ENCODE measurements at regions not wholly inside any gene's neighbourhood (a gene's known extent, or its start where the extent isn't known, plus 50 kb on each side); places are given as distances from the start of the nearest gene placed in this dataset.

GRCh38 chr16:86171329-86171728, 272.4 kb downstream of the IRF8 start:
- DNase-seq, result no peak

GRCh38 chr16:86175816-86176215, 276.9 kb downstream of the IRF8 start:
- no peak for DNase-seq

GRCh38 chr16:86176462-86176861, 277.5 kb downstream of the IRF8 start:
- no peak for DNase-seq

- DNase-seq, result no peak
These were observed 281.3 kb downstream of the IRF8 start for GRCh38 chr16:86180244-86180643.

GRCh38 chr16:86180780-86181179, 281.8 kb downstream of the IRF8 start:
- DNase-seq, result no peak

GRCh38 chr16:86181526-86181925, 282.6 kb downstream of the IRF8 start:
- DNase-seq, result no peak

DNA sequence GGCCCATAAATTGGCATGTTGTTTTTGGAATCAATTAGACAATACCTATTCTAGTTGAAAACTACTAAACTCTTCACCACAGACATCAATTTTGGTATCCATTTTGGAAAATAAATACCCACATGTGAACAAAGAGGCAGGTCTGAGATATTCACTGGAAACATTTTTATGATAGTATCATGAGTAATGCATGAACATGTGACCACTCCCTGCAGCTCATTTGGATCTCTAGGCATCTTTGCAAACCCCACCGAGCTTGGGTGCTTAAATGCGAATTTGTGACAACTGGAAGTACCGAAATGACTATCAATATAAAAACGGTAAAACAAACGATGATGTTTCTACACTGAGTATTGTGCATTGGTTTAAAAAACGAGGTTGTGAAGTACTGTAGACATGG, 285.2 kb downstream of the IRF8 start:
- DNase-seq, result no peak

GRCh38 chr16:86185089-86185488, 286.1 kb downstream of the IRF8 start:
- DNase-seq, result no peak

DNA sequence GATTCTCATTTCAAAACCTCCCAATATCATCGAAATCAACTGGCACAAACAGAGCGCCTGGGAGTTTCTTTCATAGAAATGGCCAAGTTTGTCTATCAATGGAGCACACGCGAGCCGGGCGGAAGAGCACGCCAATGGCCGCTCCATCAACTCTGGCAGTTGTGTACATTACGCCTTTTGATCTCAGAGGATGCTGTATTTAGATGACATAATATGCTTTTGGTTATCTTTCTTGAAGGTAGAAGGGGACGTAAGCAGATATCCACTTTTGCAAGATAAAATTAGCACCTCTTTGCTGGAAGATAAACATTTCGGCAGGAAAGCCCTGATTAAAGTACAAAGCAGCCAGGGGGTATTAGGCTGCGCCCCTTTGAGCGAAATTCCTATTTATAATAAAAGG, 287.4 kb downstream of the IRF8 start:
- no peak for DNase-seq

DNA sequence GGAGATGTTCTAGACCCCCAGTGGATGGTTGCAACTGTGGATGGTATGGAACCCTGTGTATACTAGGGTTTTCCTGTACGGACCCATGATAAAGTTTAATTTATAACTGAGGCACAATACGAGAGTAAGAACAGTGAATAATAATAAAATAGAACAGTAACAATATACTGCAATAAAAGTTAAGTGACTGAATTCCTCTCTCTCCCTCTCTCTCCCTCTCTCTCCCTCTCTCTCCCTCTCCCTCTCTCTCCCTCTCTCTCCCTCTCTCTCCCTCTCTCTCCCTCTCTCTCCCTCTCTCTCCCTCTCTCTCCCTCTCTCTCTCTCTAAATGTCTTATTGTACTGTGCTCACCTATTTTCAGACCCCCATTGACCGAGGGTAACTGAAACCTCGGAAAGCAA, 291.0 kb downstream of the IRF8 start:
- DNase-seq, result no peak

GRCh38 chr16:86191663-86192062, 292.7 kb downstream of the IRF8 start:
- no peak for DNase-seq

GRCh38 chr16:86193528-86194193, 294.7 kb downstream of the IRF8 start:
- no peak for DNase-seq

GRCh38 chr16:86195863-86196630, 297.1 kb downstream of the IRF8 start:
- no peak for DNase-seq

DNA sequence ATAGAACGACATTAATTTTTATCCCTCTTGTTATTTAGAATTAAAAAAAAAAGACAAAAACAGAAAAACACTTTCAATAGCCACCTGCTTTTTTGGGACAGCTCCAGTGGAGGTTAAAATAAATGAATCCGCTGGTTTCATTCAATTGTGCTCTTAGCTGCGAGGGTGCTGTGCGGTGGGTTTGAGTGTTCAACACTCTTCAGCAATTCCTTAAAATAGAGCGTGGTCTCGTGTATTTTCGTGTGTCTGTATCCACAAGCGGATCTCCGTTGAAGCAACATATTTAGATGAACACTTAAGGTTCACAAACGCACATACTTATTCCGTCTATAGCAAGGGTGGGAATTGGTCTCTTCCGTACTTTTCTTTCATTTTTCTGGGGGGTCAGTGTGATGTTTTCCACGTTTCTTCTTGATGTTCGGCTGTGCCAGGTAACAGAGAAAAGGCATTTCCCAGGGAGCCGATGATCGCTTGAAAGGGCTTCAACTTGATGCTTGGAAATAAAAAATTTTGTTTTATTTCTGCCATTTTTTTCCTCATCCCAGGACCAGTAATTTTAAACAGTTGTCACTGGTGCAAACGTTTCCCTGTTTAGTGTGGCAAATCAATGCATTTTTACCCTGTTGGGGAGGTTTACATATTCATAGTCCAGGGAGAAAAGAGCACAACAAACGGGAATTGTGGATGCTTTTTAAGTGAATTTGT, 297.9 kb downstream of the IRF8 start:
- DNase-seq, result no peak

GRCh38 chr16:86198206-86199118, 299.5 kb downstream of the IRF8 start:
- DNase-seq, result peak; percentile 33

GRCh38 chr16:86199182-86199581, 300.2 kb downstream of the IRF8 start:
- peak; percentile 0 for DNase-seq

DNA sequence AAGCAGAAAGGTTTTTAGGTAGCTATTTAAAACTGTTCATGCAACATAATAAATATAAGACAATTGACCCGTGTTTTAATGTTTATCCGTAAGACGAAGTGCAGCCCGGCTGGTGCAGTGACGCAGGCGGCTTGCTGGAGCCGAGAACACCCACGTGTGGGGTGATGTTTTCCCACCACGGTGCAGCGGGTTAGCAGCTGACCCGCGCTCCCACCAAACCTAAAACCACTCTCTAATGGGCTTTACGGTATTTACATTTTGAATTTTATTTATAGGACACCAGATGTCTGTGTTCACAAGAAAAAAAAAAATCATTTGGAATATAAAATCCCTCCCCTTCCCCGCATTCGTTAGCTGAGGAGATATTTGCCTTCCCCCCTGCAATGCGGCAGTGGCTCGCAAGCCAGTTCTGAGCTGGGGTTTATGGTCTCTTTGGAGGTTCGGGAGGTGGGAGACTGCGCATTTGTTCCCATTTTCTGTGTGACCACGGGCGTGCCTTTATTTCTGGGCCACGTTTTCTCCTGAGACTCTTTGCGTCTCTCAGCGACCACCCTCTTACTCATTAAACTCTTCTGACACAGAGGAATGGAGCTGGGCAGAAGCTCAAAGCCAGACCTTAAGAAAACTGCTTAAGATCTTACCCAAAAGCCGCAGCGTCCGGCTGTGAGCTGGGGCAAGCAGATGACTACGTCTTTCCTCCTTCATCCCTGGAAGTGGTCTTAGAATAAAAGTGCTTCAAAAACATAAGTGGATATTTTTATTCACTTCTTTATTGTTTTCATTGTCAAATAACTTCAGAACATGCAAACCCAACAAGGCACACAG, 301.1 kb downstream of the IRF8 start:
- no peak for DNase-seq

DNA sequence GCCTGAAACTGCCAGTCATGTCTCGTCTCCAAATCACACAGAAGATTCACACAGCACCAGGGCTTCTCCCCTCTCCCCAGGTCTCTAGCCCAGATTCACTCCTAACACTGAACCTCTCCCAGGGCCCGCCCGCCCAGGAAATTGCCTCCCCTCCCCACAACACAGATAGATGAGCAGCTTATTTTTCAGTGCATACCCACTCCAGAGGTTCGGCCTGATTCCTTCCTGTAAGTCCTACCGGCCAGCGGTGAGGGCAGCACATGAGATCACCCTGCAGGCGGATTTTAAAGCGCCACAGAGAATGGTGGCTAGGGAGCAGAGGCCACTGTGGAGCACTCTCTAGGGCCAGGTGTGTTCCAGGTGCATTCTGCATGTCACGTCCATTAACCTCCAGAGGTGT, 301.8 kb downstream of the IRF8 start:
- no peak for DNase-seq

- DNase-seq, result no peak
These were observed 302.8 kb downstream of the IRF8 start for GRCh38 chr16:86201746-86202145.

GRCh38 chr16:86202267-86202666, 303.3 kb downstream of the IRF8 start:
- no peak for DNase-seq

DNA sequence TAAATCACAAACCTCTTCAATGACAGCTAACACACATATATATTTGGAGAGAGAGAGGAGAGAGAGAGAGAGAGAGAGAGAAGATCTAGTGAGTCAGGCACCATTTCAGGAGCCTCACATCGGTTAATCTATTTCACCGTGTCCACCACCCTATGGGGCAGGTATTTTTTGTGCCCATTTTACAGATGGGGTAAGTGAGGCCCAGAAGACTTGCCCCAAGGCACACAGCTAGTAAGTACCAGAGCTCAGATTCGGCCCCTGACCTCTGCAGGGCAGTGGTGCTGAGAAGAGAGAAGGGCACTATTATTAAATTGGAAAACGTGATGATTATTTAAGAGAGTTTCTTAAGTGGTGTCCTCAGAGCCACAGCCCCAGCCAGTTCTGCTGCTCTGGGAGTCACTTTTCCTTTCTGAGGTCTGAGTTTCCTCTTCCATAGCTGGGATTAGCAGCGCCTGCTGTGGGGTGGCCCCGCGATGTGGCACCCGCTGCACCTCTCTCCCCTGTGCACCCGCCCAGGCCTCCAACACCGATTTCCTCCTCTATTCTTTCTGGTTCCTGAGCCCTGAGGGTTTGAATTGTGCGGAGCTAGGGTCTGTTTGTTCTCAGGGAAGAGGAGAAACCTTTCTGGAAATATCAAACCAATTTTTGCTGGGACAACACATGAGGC, 303.9 kb downstream of the IRF8 start:
- DNase-seq, result no peak

All from NCI-H1105 (cell line).